Testis (tissue), 2 donors: ENCODE measurements at regions not wholly inside any gene's neighbourhood (a gene's known extent, or its start where the extent isn't known, plus 50 kb on each side); places are given as distances from the start of the nearest gene placed in this dataset.
"Not testable (repeated sequence)": the region's sequence is repeated elsewhere in the genome, so short reads cannot be mapped to it uniquely, and the experiment has no call there.

Experiments used
- DNase-seq: peaks from one replicate; pipeline ENCODE4 v3.0.0-alpha.2; 2019
- H3K27ac ChIP-seq, 2 donors: fragments of 200-600 bp; sonication (generic); one replicate each; pipeline ENCODE4 v1.5.1; 2019
- H3K27me3 ChIP-seq: fragments of 200-600 bp; sonication (generic); one replicate; pipeline ENCODE4 v1.5.1; 2019
- H3K36me3 ChIP-seq: fragments of 200-600 bp; sonication (generic); one replicate; pipeline ENCODE4 v1.5.1; 2017; ENCODE audit warnings: low read depth; ENCODE audit errors: missing control alignments
- H3K4me1 ChIP-seq: fragments of 200-600 bp; sonication (generic); one replicate; pipeline ENCODE4 v1.5.1; 2019
- H3K4me3 ChIP-seq, 2 donors: fragments of 200-600 bp; sonication (generic); one replicate each; pipeline ENCODE4 v1.5.1; 2017 to 2019
- H3K9me3 ChIP-seq: fragments of 200-600 bp; sonication (generic); one replicate; pipeline ENCODE4 v1.5.1; 2017
- WGBS, 2 donors: methylation state at CpG; one replicate each; pipeline ENCODE4 v1.1.5; 2018; 5-methylcytosine and 5-hydroxymethylcytosine counted together
- intact Hi-C: fragments of 100-400 bp; cut with DNase I; formaldehyde crosslinking; loops from one replicate; pipeline ENCODE4 v1.15.1; 2023; ENCODE audit warnings: low total_unique reads
- TF ChIP-seq, protein P1 (sequence below), 3 experiments: fragments of 450-650 bp in 2 of 3; fragments of 200-600 bp in 1 of 3; sonication (generic) in 1 of 3; IDR thresholded peaks; one replicate each; pipeline ENCODE4 v1.5.1; 2016 to 2019; ENCODE audit warnings: antibody characterized with exemption in 3 of 3, mild to moderate bottlenecking in 2 of 3, moderate library complexity in 1 of 3

DNA sequence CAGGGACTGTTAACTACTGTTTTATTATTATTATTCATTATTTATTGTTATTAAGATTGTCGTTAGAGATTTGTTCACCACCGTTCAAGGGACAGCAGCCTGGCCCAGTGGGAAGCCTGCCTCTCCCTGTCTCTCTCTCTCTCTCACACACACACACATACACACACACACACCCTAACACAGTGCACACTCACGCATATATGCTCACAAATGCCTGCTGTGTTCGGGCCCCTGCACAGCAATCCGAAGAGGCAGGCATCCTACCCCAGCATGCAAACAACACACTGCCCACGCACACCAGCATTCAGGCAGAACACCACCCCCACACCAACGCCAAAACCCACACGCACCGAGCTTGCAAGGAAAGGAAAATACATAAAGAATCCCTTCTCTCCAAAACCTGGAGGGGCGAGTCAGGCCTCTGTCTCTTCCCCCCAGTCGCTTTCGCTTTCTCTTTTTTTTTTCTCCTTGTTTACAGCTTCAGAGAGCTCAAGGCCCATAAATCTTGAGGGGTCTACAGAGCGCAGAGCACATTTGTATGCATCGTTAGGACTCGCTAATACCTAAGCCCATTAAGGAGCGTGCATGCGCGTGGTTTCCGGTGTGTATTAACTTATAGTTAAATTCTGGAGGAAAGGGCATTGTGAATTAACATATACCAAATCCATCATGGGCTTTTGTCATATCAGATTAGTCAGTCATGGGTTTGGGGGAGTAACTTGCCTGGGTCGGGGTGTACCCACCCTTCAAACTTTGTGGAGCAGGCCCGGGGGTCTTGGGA is 464.6 kb upstream of the ZNG1F start:
- intact Hi-C loops, H3K36me3 ChIP-seq, H3K27me3 ChIP-seq, DNase-seq, H3K27ac ChIP-seq, H3K9me3 ChIP-seq, H3K4me1 ChIP-seq, H3K4me3 ChIP-seq: not testable (repeated sequence)
- WGBS, 2 donors = 37 to 43% methylated on average over 9 to 18 of the region's 21 CpGs

DNA sequence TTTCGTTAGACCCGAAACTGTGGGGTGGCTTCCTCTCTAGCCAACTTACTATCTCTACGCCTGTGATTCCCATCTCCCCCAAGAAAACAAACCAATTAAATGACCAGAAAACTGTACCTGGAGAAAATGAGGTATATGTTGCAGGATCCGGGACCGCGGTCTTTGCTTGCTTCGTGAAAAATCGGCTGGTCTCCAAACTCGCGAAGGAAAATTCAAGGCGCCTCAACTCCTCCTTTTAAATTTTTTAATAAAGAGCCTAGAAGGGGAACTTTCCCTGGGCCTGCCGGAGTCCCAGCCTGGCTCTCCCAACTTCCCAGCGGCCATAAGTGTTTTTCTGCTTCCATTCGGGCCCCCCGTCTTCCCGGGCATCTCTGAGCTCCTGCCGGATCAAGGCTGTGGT is 463.7 kb upstream of the ZNG1F start:
- 49 to 77% methylated on average over 14 of the region's 17 CpGs for WGBS, 2 donors
- H3K27ac ChIP-seq, H3K36me3 ChIP-seq, DNase-seq, H3K4me3 ChIP-seq, intact Hi-C loops, H3K27me3 ChIP-seq, H3K9me3 ChIP-seq, H3K4me1 ChIP-seq: not testable (repeated sequence)

DNA sequence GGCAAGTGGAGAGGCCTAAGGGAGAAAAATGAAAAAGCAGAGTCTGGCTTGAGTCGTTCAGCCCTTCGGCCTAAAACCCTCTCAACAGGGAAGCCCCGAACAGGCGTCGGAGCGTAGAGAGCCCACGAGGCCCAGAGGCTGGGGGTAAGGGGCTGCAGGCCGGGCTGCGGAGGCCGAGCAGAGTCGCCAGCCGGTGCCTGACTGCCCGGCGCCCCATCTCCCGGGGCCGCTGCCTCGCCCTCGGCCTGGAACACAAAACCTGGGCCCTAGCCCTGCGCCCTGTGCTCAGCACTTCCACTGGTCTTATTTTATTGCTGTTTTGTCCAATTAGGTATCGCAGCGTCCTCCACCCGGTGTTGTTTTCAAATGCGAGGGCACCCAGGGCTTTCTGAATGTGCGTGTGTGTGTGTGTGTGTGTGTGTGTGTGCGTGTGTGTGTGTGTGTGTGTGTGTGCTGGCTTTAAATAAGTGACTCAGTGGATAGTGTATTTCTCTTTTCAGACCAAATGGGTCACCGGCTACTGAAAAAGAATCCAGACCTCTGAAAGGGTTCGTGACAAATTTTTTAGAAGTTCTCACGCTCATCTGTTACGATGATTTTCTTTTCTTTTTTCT is 463.1 kb upstream of the ZNG1F start:
- H3K36me3 ChIP-seq, H3K4me3 ChIP-seq, H3K9me3 ChIP-seq, H3K27me3 ChIP-seq, H3K27ac ChIP-seq, intact Hi-C loops, H3K4me1 ChIP-seq, DNase-seq: not testable (repeated sequence)
- WGBS, 2 donors = 78% methylated on average over 13 of the region's 29 CpGs; no CpG with 5 or more reads in 1 of the 2 donors

DNA sequence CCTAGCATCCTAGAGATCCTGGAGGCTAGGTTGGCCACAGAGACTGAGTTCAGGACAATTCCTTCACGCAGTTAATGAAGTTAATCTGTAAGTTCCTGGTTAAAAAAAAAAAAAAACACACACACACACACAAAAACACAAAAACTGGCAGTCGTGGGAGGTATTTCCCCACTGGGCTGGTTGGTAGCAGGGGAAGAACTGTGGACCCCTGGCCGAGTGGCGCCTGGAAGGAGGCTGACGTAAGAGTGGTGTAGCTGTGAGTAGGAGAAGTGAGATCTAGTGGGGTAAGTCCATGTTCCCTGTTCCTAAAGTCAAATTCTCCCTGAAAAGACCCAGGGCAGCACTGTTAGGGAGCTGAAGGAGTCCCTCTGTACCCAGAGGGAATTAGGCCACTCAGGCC is 461.0 kb upstream of the ZNG1F start:
- H3K27ac ChIP-seq, H3K27me3 ChIP-seq, H3K4me1 ChIP-seq, H3K4me3 ChIP-seq, H3K36me3 ChIP-seq, intact Hi-C loops, H3K9me3 ChIP-seq, DNase-seq: not testable (repeated sequence)
- WGBS, 2 donors = 88 to 94% methylated on average over 2 to 5 of the region's 5 CpGs

DNA sequence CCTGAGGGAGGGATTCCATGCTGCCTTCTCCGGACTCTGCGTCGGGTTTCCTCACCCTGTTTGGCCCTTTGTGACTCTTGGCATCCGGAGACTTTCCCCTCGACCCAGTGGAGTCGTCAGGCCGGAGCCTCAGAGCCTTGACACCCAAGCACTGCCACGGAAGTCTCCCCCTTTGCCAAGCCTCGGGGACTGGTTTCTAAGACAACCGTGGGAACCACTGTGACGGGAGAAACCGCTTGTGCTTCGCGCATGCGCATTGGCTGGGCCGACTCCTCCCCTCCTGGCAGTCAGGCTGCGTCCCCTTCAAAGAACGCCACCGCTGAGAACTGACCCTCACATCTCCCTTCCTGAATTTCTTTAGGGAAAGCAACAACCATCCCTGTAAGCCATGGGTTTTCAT is 459.4 kb upstream of the ZNG1F start:
- H3K4me1 ChIP-seq, H3K36me3 ChIP-seq, H3K9me3 ChIP-seq, H3K27ac ChIP-seq, H3K4me3 ChIP-seq, intact Hi-C loops, H3K27me3 ChIP-seq: not testable (repeated sequence)
- peak; percentile 37 for DNase-seq
- WGBS, 2 donors = 49% methylated on average over 11 of the region's 19 CpGs; no CpG with 5 or more reads in 1 of the 2 donors

DNA sequence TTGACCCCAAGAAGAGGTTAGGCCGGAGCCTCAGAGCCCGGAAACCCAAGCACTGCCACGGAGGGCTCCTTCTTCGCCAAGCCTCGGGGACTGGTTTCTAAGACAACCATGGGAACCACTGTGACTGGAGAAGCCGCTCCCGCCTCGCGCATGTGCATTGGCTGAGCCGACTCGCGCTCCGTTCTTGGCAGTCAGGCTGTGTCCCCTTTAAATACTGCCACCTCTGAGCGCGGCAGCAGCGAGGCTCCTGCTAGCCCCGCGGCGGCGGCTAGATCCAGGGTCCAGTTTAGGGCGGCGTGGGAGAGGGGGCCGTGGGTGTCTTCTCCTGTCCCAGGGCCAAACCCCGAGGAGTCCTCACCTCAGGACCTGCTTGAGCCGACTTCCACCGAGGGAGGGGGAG is 457.1 kb upstream of the ZNG1F start:
- H3K27ac ChIP-seq, H3K4me3 ChIP-seq, DNase-seq, intact Hi-C loops, H3K9me3 ChIP-seq, H3K4me1 ChIP-seq, H3K27me3 ChIP-seq, H3K36me3 ChIP-seq: not testable (repeated sequence)
- 45% methylated on average over 2 of the region's 26 CpGs; no CpG with 5 or more reads in 1 of the 2 donors for WGBS, 2 donors

DNA sequence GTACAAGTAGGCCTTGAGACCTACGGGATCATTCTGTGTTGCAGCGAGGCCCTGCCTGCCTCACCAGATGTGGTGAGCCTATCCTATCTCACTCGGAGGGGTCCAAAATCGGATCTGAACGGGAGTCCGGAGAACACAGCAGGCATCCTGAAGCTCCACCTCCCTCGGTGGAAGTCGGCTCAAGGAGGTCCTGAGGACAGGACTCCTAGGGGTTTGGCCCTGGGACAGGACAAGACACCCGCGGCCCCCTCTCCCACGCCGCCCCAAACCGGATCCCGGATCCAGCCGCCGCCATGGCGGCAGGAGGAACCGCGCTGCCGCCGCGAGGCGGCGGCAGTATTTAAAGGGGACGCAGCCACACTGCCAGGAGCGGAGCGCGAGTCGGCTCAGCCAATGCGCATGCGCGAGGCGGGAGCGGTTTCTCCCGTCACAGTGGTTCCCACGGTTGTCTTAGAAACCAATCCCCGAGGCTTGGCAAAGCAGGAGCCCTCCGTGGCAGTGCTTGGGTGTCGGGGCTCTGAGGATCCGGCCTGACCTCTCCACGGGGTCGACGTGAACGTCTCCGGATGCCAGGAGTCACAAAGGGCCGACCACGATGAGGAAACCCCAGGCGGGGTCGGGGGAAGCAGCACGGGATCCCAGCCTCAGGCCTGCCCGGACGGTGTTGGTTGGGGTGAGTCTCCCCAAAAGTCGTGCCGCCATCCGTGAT is 454.6 kb upstream of the ZNG1F start:
- 4 to 13% methylated on average over 4 to 23 of the region's 55 CpGs for WGBS, 2 donors
- H3K9me3 ChIP-seq, intact Hi-C loops, H3K36me3 ChIP-seq, H3K4me1 ChIP-seq, H3K27me3 ChIP-seq: not testable (repeated sequence)
- Histone ChIP-seq H3K27ac (peak overlapping the region in 1 of 2 donors; percentile 50), H3K4me3 (peak overlapping the region; percentile 49 to 59)
- TF ChIP-seq, protein P1, sequence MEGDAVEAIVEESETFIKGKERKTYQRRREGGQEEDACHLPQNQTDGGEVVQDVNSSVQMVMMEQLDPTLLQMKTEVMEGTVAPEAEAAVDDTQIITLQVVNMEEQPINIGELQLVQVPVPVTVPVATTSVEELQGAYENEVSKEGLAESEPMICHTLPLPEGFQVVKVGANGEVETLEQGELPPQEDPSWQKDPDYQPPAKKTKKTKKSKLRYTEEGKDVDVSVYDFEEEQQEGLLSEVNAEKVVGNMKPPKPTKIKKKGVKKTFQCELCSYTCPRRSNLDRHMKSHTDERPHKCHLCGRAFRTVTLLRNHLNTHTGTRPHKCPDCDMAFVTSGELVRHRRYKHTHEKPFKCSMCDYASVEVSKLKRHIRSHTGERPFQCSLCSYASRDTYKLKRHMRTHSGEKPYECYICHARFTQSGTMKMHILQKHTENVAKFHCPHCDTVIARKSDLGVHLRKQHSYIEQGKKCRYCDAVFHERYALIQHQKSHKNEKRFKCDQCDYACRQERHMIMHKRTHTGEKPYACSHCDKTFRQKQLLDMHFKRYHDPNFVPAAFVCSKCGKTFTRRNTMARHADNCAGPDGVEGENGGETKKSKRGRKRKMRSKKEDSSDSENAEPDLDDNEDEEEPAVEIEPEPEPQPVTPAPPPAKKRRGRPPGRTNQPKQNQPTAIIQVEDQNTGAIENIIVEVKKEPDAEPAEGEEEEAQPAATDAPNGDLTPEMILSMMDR (IDR thresholded peaks at IDR 0.05) = peak in 1 of 3 experiments; percentile 20
- peak; percentile 66 for DNase-seq

DNA sequence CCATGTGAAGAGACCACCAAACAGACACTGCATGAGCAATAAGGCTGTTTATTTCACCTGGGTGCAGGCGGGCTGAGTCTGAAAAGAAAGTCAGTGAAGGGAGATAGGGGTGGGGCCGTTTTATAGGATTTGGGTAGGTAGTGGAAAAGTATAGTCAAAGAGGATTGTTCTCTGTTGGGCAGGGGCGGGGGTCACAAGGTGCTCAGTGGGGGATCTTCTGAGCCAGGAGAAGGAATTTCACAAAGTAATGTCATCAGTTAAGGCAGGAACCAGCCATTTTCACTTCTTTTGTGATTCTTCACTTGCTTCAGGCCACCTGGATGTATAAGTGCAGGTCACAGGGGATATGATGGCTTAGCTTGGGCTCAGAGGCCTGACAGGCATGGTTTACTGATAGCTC is 444.6 kb upstream of the ZNG1F start:
- WGBS, 2 donors = 71 to 76% methylated on average over 3 of the region's 3 CpGs
- DNase-seq = not testable (repeated sequence)

DNA sequence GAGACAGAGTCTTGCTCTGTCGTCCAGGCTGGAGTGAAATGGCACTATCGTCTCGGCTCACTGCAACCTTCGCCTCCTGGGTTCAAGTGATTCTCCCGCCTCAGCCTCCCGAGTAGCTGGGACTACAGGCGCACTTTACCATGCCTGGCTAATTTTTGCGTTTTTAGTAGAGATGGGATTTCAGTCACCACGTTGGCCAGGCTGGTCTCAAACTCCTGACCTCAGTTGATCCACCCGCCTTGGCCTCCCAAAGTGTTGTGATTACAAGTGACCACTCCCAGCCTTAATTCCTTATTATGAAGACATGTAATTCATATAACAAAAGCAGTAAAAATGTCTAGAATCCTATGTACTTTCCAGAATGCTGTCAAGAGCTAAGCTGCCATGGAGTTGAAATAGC is 434.5 kb upstream of the ZNG1F start:
- intact Hi-C loops, H3K4me1 ChIP-seq: not testable (repeated sequence)

More for the DNA sequence above, 444.6 kb upstream of the ZNG1F start:
- intact Hi-C loops, H3K36me3 ChIP-seq, H3K27ac ChIP-seq, H3K27me3 ChIP-seq, H3K9me3 ChIP-seq, H3K4me1 ChIP-seq, H3K4me3 ChIP-seq: not testable (repeated sequence)

DNA sequence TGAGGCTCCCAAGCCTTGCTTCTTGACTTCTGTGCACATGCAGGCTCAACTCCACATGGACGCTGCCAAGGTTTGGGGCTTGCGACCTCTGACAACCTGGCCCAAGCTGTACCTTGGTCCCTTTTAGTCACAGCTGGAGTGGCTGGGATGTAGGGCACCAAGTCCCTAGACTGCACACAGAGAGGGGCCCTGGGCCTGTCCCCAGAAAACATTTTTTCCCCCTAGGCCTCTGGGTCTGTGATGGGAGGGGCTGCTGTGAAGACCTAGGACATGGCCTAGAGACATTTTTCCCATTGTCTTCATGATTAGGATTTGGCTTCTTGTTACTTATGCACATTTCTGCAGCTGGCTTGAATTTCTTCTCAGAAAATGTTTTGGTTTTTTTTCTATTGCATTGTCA is 430.1 kb upstream of the ZNG1F start:
- H3K4me3 ChIP-seq, H3K36me3 ChIP-seq, H3K27ac ChIP-seq, DNase-seq, H3K27me3 ChIP-seq, intact Hi-C loops, H3K4me1 ChIP-seq, H3K9me3 ChIP-seq: not testable (repeated sequence)
- WGBS, 2 donors = 100% methylated on average over 2 of the region's 2 CpGs; no CpG with 5 or more reads in 1 of the 2 donors

More for the DNA sequence above, 434.5 kb upstream of the ZNG1F start:
- H3K4me3 ChIP-seq, H3K36me3 ChIP-seq, H3K27me3 ChIP-seq, DNase-seq, H3K27ac ChIP-seq, H3K9me3 ChIP-seq: not testable (repeated sequence)
- 86 to 93% methylated on average over 10 of the region's 10 CpGs for WGBS, 2 donors
